GM12878 (cell line): ENCODE measurements at regions not wholly inside any gene's neighbourhood (a gene's known extent, or its start where the extent isn't known, plus 50 kb on each side); places are given as distances from the start of the nearest gene placed in this dataset.

Source experiments
- GATAD2B ChIP-seq: fragments of 450-650 bp; conservative IDR thresholded peaks from 2 replicates; pipeline ENCODE4 v1.6.1; 2017; ENCODE audit warnings: low read depth, mild to moderate bottlenecking, moderate library complexity
- MEF2A ChIP-seq: IDR thresholded peaks from 2 replicates; pipeline ENCODE4 v1.6.1; 2011; ENCODE audit warnings: low read depth, mild to moderate bottlenecking, low read length, moderate library complexity; ENCODE audit not compliant: insufficient read depth
- NBN ChIP-seq: fragments of 450-650 bp; IDR thresholded peaks from 2 replicates; pipeline ENCODE4 v1.6.1; 2016
- NFYA ChIP-seq: IDR thresholded peaks from 2 replicates; pipeline ENCODE4 v1.6.1; 2011; ENCODE audit warnings: low read depth, mild to moderate bottlenecking, low read length, improper control_type of control experiment, borderline replicate concordance
- RB1 ChIP-seq: fragments of 450-650 bp; formaldehyde crosslinking; IDR thresholded peaks from 2 replicates; pipeline ENCODE4 v1.6.1; 2017; ENCODE audit warnings: mild to moderate bottlenecking, borderline replicate concordance
- STAT1 ChIP-seq: fragments of 450-650 bp; conservative IDR thresholded peaks from 2 replicates; pipeline ENCODE4 v1.6.1; 2014; ENCODE audit warnings: antibody characterized with exemption, mild to moderate bottlenecking
- TF ChIP-seq, protein P1 (sequence below): fragments of 450-650 bp; IDR thresholded peaks from 2 replicates; pipeline ENCODE4 v1.6.1; 2018; ENCODE audit warnings: borderline replicate concordance, mild to moderate bottlenecking; ENCODE audit not compliant: partially characterized antibody
- TF ChIP-seq, protein P2 (sequence below): IDR thresholded peaks from 2 replicates; pipeline ENCODE4 v1.6.1; 2012; ENCODE audit warnings: low read depth, low read length, improper control_type of control experiment
- TF ChIP-seq, protein P3 (sequence below): fragments of 450-650 bp; formaldehyde crosslinking; IDR thresholded peaks from 2 replicates; pipeline ENCODE4 v1.4.0; 2020; ENCODE audit warnings: mild to moderate bottlenecking, moderate library complexity
- TF ChIP-seq, protein P4 (sequence below): IDR thresholded peaks from 2 replicates; pipeline ENCODE4 v1.6.1; 2011; ENCODE audit warnings: borderline replicate concordance, low read depth, mild to moderate bottlenecking, moderate library complexity, low read length; ENCODE audit not compliant: insufficient read depth, poor library complexity, severe bottlenecking
- TF ChIP-seq, protein P5 (sequence below): IDR thresholded peaks from 2 replicates; pipeline ENCODE4 v1.6.1; 2012; ENCODE audit warnings: mild to moderate bottlenecking, low read depth, low read length
- TF ChIP-seq, protein P6 (sequence below): IDR thresholded peaks from 2 replicates; pipeline ENCODE4 v1.6.1; 2012; ENCODE audit warnings: low read length, inconsistent platforms

DNA sequence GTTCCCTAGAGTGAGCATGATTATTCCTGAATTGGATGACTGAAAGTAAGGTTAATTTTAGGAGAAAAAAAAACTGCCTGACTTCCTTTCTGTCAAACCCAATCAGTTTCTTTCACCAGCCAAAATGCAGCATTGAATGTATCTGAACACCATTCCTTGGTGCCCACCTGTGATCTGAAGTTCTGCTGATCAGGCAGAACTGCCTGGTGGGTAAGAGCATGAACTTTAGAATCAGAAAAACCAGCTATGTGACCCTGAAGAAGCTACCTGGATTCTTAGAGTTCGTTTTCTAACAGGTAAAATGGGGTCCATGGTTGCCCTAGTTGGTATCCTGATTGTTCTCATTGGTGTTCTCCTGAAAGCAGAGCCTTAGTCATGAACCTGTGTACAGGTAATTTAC, 506.9 kb downstream of the MED13L start (continued):
- TF ChIP-seq, protein P1, sequence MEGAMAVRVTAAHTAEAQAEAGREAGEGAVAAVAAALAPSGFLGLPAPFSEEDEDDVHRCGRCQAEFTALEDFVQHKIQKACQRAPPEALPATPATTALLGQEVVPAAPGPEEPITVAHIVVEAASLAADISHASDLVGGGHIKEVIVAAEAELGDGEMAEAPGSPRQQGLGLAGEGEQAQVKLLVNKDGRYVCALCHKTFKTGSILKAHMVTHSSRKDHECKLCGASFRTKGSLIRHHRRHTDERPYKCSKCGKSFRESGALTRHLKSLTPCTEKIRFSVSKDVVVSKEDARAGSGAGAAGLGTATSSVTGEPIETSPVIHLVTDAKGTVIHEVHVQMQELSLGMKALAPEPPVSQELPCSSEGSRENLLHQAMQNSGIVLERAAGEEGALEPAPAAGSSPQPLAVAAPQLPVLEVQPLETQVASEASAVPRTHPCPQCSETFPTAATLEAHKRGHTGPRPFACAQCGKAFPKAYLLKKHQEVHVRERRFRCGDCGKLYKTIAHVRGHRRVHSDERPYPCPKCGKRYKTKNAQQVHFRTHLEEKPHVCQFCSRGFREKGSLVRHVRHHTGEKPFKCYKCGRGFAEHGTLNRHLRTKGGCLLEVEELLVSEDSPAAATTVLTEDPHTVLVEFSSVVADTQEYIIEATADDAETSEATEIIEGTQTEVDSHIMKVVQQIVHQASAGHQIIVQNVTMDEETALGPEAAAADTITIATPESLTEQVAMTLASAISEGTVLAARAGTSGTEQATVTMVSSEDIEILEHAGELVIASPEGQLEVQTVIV, result no peak
- TF ChIP-seq, protein P2, sequence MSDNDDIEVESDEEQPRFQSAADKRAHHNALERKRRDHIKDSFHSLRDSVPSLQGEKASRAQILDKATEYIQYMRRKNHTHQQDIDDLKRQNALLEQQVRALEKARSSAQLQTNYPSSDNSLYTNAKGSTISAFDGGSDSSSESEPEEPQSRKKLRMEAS, result no peak
- TF ChIP-seq, protein P3, sequence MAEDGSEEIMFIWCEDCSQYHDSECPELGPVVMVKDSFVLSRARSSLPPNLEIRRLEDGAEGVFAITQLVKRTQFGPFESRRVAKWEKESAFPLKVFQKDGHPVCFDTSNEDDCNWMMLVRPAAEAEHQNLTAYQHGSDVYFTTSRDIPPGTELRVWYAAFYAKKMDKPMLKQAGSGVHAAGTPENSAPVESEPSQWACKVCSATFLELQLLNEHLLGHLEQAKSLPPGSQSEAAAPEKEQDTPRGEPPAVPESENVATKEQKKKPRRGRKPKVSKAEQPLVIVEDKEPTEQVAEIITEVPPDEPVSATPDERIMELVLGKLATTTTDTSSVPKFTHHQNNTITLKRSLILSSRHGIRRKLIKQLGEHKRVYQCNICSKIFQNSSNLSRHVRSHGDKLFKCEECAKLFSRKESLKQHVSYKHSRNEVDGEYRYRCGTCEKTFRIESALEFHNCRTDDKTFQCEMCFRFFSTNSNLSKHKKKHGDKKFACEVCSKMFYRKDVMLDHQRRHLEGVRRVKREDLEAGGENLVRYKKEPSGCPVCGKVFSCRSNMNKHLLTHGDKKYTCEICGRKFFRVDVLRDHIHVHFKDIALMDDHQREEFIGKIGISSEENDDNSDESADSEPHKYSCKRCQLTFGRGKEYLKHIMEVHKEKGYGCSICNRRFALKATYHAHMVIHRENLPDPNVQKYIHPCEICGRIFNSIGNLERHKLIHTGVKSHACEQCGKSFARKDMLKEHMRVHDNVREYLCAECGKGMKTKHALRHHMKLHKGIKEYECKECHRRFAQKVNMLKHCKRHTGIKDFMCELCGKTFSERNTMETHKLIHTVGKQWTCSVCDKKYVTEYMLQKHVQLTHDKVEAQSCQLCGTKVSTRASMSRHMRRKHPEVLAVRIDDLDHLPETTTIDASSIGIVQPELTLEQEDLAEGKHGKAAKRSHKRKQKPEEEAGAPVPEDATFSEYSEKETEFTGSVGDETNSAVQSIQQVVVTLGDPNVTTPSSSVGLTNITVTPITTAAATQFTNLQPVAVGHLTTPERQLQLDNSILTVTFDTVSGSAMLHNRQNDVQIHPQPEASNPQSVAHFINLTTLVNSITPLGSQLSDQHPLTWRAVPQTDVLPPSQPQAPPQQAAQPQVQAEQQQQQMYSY (CRISPR knock-in tag), result no peak
- TF ChIP-seq, protein P4, sequence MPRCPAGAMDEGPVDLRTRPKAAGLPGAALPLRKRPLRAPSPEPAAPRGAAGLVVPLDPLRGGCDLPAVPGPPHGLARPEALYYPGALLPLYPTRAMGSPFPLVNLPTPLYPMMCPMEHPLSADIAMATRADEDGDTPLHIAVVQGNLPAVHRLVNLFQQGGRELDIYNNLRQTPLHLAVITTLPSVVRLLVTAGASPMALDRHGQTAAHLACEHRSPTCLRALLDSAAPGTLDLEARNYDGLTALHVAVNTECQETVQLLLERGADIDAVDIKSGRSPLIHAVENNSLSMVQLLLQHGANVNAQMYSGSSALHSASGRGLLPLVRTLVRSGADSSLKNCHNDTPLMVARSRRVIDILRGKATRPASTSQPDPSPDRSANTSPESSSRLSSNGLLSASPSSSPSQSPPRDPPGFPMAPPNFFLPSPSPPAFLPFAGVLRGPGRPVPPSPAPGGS, result no peak
- TF ChIP-seq, protein P5, sequence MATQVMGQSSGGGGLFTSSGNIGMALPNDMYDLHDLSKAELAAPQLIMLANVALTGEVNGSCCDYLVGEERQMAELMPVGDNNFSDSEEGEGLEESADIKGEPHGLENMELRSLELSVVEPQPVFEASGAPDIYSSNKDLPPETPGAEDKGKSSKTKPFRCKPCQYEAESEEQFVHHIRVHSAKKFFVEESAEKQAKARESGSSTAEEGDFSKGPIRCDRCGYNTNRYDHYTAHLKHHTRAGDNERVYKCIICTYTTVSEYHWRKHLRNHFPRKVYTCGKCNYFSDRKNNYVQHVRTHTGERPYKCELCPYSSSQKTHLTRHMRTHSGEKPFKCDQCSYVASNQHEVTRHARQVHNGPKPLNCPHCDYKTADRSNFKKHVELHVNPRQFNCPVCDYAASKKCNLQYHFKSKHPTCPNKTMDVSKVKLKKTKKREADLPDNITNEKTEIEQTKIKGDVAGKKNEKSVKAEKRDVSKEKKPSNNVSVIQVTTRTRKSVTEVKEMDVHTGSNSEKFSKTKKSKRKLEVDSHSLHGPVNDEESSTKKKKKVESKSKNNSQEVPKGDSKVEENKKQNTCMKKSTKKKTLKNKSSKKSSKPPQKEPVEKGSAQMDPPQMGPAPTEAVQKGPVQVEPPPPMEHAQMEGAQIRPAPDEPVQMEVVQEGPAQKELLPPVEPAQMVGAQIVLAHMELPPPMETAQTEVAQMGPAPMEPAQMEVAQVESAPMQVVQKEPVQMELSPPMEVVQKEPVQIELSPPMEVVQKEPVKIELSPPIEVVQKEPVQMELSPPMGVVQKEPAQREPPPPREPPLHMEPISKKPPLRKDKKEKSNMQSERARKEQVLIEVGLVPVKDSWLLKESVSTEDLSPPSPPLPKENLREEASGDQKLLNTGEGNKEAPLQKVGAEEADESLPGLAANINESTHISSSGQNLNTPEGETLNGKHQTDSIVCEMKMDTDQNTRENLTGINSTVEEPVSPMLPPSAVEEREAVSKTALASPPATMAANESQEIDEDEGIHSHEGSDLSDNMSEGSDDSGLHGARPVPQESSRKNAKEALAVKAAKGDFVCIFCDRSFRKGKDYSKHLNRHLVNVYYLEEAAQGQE, result no peak
- no peak for TF ChIP-seq NFYA
- TF ChIP-seq, protein P6, sequence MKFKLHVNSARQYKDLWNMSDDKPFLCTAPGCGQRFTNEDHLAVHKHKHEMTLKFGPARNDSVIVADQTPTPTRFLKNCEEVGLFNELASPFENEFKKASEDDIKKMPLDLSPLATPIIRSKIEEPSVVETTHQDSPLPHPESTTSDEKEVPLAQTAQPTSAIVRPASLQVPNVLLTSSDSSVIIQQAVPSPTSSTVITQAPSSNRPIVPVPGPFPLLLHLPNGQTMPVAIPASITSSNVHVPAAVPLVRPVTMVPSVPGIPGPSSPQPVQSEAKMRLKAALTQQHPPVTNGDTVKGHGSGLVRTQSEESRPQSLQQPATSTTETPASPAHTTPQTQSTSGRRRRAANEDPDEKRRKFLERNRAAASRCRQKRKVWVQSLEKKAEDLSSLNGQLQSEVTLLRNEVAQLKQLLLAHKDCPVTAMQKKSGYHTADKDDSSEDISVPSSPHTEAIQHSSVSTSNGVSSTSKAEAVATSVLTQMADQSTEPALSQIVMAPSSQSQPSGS, result no peak
- no peak for TF ChIP-seq GATAD2B
- no peak for TF ChIP-seq NBN
- TF ChIP-seq RB1, result no peak
- no peak for TF ChIP-seq STAT1
- no peak for TF ChIP-seq MEF2A
- TF ChIP-seq, all 136 proteins: peak for 0
